GM12878 (cell line): ENCODE measurements at regions not wholly inside any gene's neighbourhood (a gene's known extent, or its start where the extent isn't known, plus 50 kb on each side); places are given as distances from the start of the nearest gene placed in this dataset.

Experiments used
- ATAC-seq: fragments of 200-7000 bp; cut with Tn5 transposase; 3 replicates; pipeline ENCODE4 v1.9.1; 2020; ENCODE audit warnings: mild to moderate bottlenecking, moderate library complexity
- BruUV-seq: library from RNA; stranded (reverse); fragments of 400-500 nt; replicated peaks from 2 replicates; lab custom pipeline; 2021; lab: Mats Ljungman, UMichigan
- CTCF ChIA-PET: fragments of 300-600 bp; sonication (Branson Sonifier 250); formaldehyde crosslinking; extraction: SDS; loops from one replicate; lab custom pipeline; 2021; ENCODE audit warnings: inconsistent platforms; lab: Yijun Ruan, JAX
- POLR2A ChIA-PET: fragments of 350-600 bp; formaldehyde crosslinking; extraction: SDS; loops from one replicate; lab custom pipeline; 2021; ENCODE audit warnings: inconsistent platforms; lab: Charles Lee
- RAD21 ChIA-PET: fragments of 300-600 bp; sonication (Branson Sonifier 250); formaldehyde crosslinking; loops from one replicate; lab custom pipeline; 2023; ENCODE audit warnings: antibody characterized with exemption; ENCODE audit not compliant: unreplicated experiment; lab: Charles Lee
- SMC1A ChIA-PET: fragments of 300-600 bp; sonication (Branson Sonifier 250); formaldehyde crosslinking; loops from one replicate; lab custom pipeline; 2023; ENCODE audit not compliant: unreplicated experiment, uncharacterized antibody; lab: Charles Lee
- DNase-seq: peaks from one replicate; pipeline ENCODE4 v3.0.0-alpha.2; 2011; ENCODE audit warnings: low read depth, low spot score
- FAIRE-seq: peaks from 3 replicates; lab custom pipeline; 2011; peaks lifted over from hg19 to GRCh38; lab: Jason Lieb, UNC
- H2AFZ ChIP-seq: 2 replicates; pipeline ENCODE4 v1.6.0; 2011; ENCODE audit warnings: low read depth, low read length, control low read depth; ENCODE audit not compliant: control insufficient read depth
- H3K27ac ChIP-seq: 2 replicates; pipeline ENCODE4 v1.5.1; 2011; ENCODE audit warnings: control low read depth; ENCODE audit not compliant: control insufficient read depth, insufficient read depth
- H3K27me3 ChIP-seq, 2 experiments: replicated peaks in 1 of 2; 2 replicates each; pipeline versions ENCODE4 v1.6.0 to v1.6.1; 2011; ENCODE audit warnings: low read length in 1 of 2; ENCODE audit not compliant: control insufficient read depth in 2 of 2, insufficient read depth in 2 of 2
- H3K36me3 ChIP-seq, 2 experiments: 2 replicates each; pipeline ENCODE4 v1.5.1; 2011; ENCODE audit warnings: low read length in 1 of 2; ENCODE audit not compliant: control insufficient read depth in 2 of 2, insufficient read depth in 2 of 2
- H3K4me1 ChIP-seq: 2 replicates; pipeline ENCODE4 v1.6.1; 2011; ENCODE audit warnings: mild to moderate bottlenecking, low read length, moderate library complexity, mixed read lengths; ENCODE audit not compliant: control insufficient read depth, insufficient read depth
- H3K4me2 ChIP-seq: 2 replicates; pipeline ENCODE4 v1.6.0; 2011; ENCODE audit warnings: control low read depth; ENCODE audit not compliant: control insufficient read depth, insufficient read depth
- H3K4me3 ChIP-seq: fragments of 200-600 bp; sonication (generic); 2 replicates; pipeline ENCODE4 v1.5.1; 2016
- H3K79me2 ChIP-seq: 2 replicates; pipeline ENCODE4 v1.6.0; 2011; ENCODE audit warnings: low read length; ENCODE audit not compliant: control insufficient read depth, insufficient read depth
- H3K9ac ChIP-seq: 2 replicates; pipeline ENCODE4 v1.8.0; 2011; ENCODE audit warnings: low read length, control low read depth, mixed read lengths; ENCODE audit not compliant: control insufficient read depth, insufficient read depth
- H3K9me3 ChIP-seq: replicated peaks from 3 replicates; pipeline ENCODE4 v1.5.1; 2011; ENCODE audit warnings: mild to moderate bottlenecking, low read length; ENCODE audit not compliant: control insufficient read depth, insufficient read depth
- H4K20me1 ChIP-seq: 2 replicates; pipeline ENCODE4 v1.6.0; 2011; ENCODE audit not compliant: control insufficient read depth, insufficient read depth
- E2F8 ChIP-seq: fragments of 450-650 bp; IDR thresholded peaks from 2 replicates; pipeline ENCODE4 v1.6.1; 2018; ENCODE audit warnings: mild to moderate bottlenecking, low read depth, moderate library complexity; ENCODE audit not compliant: partially characterized antibody
- PKNOX1 ChIP-seq: fragments of 450-650 bp; IDR thresholded peaks from 2 replicates; pipeline ENCODE4 v1.6.1; 2016; ENCODE audit warnings: mild to moderate bottlenecking
- WGBS: methylation state at CpG from one replicate; pipeline ENCODE4 v1.1.6; 2016; ENCODE audit warnings: low lambda C conversion rate; ENCODE audit not compliant: insufficient replicate concordance, insufficient coverage; ENCODE audit errors: missing lambda C conversion rate; 5-methylcytosine and 5-hydroxymethylcytosine counted together
- in situ Hi-C: fragments of 300-500 bp; cut with MboI; formaldehyde crosslinking; loops from 9 replicates; pipeline ENCODE4 v1.14.3; 2018; ENCODE audit warnings: mixed read lengths
- intact Hi-C: fragments of 100-400 bp; cut with micrococcal nuclease; formaldehyde crosslinking; loops from one replicate; pipeline ENCODE4 v1.14.2; 2022; ENCODE audit not compliant: unreplicated experiment
- TF ChIP-seq, protein P1 (sequence below): IDR thresholded peaks from 2 replicates; pipeline ENCODE4 v1.6.1; 2012; ENCODE audit warnings: low read depth, low read length, improper control_type of control experiment

GRCh38 chr2:16588565-16588964 lies 77.1 kb downstream of the CYRIA start (continued):
- no peak for TF ChIP-seq E2F8

GRCh38 chr2:16587601-16588000 lies 78.0 kb downstream of the CYRIA start:
- H3K9ac ChIP-seq, result no peak overlapping the region
- H4K20me1 ChIP-seq, result no peaks in the 10 kb centered on the region
- ChIA-PET SMC1A (interaction anchor here (0.6 to 0.7 kb wide), 2 partner anchors 16 to 30 kb away, joined by 3 read pairs; no protein-coding TSS in a partner anchor), POLR2A (no interaction called here), CTCF (no interaction called here), RAD21 (no interaction called here)
- no peak for ATAC-seq
- no peaks in the 10 kb centered on the region for H3K9me3 ChIP-seq
- H3K27me3 ChIP-seq, result no peaks in the 10 kb centered on the region
- WGBS, result 0% methylated on average over 4 of the region's 4 CpGs
- H3K4me2 ChIP-seq, result no peak overlapping the region
- H3K4me3 ChIP-seq, result no peak overlapping the region
- no peak for DNase-seq
- no peaks in the 10 kb centered on the region for H3K4me1 ChIP-seq
- no peak for FAIRE-seq
- intact Hi-C loops, result no loop called here
- H3K36me3 ChIP-seq, result no peaks in the 10 kb centered on the region
- BruUV-seq, result no TSS peak
- in situ Hi-C loops, result no loop called here
- H3K79me2 ChIP-seq, result no peaks in the 10 kb centered on the region
- no peak overlapping the region for H3K27ac ChIP-seq
- no peak overlapping the region for H2AFZ ChIP-seq
- TF ChIP-seq PKNOX1, result no peak
- TF ChIP-seq, protein P1, sequence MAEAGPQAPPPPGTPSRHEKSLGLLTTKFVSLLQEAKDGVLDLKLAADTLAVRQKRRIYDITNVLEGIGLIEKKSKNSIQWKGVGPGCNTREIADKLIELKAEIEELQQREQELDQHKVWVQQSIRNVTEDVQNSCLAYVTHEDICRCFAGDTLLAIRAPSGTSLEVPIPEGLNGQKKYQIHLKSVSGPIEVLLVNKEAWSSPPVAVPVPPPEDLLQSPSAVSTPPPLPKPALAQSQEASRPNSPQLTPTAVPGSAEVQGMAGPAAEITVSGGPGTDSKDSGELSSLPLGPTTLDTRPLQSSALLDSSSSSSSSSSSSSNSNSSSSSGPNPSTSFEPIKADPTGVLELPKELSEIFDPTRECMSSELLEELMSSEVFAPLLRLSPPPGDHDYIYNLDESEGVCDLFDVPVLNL, result no peak
